Right renal pelvis (tissue), 4 donors: ENCODE measurements at regions not wholly inside any gene's neighbourhood (a gene's known extent, or its start where the extent isn't known, plus 50 kb on each side); places are given as distances from the start of the nearest gene placed in this dataset.
"Not testable (repeated sequence)": the region's sequence is repeated elsewhere in the genome, so short reads cannot be mapped to it uniquely, and the experiment has no call there.

ENCODE experiments used
- DNase-seq, 4 donors: peaks; one replicate each; pipeline ENCODE4 v3.0.0-alpha.2; 2013; ENCODE audit warnings: low read depth in 4 of 4, low spot score in 3 of 4, missing footprints in 1 of 4

- DNase-seq: no peak
Observed at GRCh38 chr20:53873230-53873604, 197.2 kb downstream of the BCAS1 start.

DNA sequence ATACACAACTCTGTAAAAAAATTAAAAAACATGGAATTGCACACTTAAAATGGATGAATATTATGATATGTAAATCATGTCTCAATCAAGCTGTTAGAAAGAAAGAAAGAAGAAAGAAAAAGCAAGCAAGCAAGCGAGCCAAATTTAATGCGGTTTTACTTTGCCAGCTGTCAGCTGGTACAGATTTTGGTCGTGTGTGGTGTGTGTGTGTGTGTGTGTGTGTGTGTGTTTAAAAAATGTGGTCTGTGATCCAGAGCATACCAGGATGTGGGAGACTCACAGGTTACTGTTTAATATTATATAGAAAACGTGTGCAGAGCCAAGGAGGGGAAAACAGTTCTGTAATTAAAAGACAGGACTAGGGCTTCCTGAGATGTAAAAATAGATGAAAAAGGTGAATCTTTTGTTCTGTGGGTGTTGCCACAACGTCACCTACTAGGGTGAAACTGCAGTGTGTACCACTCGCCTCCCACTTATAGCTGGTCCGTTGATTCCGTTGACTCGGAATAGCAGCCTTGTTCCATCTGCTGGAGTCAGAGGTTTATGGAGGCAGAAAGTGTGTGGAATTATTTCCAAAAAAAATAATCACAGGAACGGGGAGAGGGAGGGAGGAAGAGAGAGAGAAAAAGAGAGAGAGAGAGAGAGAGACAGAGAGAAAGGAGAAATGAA lies 197.7 kb downstream of the BCAS1 start:
- DNase-seq: no peak

- DNase-seq: no peak
Observed at GRCh38 chr20:53872081-53872541, 198.3 kb downstream of the BCAS1 start.

- no peak for DNase-seq
Observed at GRCh38 chr20:53871541-53871940, 198.9 kb downstream of the BCAS1 start.

DNA sequence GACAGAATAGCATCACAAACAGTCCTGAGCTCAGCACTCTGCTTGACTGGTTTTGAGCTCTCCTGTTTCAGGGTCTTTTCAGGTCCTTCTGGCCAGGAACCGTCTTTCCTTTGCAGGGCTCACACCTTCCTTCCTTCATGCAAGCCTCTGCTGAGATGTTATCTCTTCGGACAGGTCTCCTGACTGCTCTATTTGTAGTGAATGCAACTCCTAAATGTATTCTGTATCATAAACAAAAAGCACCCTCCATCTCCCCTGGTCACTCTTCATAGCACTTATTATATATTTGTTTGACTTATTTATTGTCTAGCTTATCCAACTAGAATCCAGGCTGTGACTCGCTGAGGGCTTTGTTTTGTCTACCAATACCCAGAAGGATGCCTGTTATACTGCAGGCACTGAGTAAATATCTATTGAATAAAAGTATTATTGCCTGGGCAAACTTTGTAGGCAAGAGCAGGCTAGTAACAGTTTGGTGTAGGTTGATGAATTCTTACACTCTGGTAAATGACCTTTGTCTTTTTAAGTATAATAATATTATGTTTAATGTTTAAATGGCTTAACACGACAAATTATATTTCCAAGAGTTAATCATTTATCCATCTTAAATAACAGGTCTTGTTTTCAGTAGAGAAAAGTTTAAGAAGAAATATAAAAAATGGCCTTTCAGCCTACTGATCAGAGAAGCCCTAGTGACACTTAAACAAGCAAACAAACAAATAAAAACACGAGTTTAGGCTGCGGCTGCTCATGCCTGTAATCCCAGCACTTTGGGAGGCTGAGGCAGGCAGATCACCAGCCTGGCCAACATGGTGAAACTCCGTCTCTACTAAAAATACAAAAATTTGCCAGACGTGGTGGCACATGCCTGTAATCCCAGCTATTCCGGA lies 199.7 kb downstream of the BCAS1 start:
- no peak for DNase-seq

DNA sequence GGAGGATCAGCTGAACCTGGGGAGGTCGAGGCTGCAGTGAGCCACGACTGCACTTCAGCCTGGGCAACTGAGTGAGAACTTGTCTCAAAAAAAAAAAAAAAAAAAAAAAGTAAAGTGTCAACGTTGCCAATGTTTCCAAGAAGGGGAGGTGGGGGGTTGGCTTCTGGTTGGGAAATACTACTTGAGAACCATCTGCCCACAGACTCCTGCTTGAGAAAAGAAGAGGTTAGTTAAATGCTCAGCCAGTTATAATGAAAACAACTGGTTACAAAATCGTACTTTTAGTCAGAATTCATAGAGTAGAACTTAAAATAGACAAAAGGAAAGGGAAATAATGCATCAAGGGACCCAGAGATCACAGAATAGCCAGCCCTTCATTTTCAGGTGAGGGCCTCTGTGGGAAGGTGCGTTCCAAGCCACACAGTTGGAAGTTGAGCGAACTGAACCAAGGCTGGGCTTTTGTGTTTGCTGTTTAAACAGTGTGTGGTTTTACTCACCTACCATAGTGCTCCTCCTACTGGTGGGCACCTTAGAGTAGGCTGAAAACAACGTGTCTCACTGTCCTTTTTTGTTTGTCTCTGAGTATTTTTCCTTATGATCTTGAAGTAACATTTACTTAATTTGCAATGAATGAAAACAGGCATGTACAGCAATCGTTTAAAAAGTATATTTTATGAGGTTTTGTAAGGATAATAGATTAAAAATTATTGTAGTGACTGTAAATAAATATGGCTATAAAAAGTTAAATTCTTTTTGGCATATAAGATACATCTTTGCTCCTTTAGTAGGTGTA lies 200.7 kb downstream of the BCAS1 start:
- no peak for DNase-seq

GRCh38 chr20:53867741-53868351 lies 202.5 kb downstream of the BCAS1 start:
- no peak for DNase-seq

DNA sequence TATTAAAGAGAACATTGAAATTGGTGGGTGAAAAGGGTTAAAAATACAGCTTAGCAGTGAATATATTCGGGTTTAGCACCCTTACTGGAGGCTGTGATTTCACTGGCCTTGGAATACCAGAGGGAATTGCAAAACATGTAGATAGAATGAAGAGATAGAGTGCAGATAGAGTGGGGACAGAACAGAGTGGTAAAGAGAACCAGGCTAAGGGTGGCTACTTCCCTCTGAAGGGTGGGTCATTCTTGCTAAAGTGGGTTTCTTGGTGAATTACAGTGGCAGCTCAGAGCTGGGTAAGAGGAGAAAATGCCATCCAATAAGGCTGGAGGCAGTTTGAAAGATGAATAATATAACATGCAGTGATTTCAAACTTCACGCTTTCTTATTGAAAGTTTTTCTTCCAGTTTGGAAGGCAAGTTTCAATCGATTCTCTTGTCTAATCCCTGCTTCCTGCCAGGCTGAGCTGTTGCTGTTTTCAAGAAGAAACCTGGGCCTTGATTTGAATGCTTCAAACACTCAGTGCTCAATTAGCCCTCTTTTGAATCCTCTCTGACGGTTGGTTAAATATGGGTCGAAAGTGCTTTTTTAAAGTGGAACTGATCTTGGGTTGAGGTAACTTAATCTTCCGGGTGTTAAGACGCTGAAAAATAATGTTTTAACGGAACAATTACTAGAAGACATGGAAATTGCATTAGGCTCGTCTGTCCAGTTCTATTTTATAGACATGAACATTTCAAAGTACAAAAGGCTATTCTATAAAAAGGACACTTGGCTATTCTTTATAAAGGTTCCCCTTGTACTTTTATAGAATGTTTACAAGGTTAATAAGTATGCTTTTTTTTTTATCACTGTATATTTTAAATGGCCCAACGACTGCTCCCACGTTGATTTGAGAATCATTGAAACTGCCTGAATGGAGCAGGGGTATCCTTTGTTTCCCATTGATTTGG lies 203.3 kb downstream of the BCAS1 start:
- DNase-seq: no peak

GRCh38 chr20:53865901-53866793 lies 204.2 kb downstream of the BCAS1 start:
- DNase-seq: no peak

DNA sequence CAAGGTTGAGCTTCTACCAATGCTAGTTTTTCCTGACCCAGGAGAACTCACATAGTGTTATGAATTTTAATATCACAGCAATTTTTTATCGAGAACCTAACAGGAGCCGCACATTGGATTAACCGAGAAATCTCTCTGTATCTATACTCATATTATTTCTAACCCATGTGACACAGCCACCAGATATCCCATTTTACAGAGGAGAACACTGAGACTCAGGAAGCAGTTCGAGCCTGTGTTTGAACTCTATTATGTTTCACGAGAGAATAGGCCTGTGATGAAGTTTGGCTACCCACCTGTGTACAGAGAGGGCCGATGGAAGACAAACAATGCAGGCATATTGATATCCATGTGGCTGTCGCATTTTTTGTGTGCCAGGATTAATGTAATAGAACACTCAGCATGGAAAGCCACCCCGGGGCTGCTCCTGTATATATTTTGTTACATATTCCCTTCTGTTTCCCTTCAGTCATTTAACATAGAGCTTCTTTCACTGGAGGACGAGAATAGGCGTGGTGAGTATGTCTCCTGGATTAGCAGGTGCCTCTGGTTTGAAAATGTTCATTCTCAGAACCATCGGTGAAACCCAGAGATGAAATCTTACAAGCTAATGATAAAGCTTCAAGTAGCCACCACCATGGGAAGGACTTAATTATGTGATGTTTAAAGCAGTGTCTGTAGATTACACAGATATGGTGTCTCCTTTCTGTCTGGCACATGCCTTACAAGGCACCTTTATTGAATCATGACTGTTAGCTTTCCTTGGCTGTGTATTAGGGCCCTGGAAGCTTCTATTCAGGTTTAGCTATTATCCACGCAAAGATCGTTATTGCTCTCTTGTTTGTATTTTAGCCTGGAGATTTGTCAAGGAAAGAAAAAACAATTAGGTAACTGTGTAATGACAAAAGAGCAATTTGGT lies 205.4 kb downstream of the BCAS1 start:
- not testable (repeated sequence) for DNase-seq

DNA sequence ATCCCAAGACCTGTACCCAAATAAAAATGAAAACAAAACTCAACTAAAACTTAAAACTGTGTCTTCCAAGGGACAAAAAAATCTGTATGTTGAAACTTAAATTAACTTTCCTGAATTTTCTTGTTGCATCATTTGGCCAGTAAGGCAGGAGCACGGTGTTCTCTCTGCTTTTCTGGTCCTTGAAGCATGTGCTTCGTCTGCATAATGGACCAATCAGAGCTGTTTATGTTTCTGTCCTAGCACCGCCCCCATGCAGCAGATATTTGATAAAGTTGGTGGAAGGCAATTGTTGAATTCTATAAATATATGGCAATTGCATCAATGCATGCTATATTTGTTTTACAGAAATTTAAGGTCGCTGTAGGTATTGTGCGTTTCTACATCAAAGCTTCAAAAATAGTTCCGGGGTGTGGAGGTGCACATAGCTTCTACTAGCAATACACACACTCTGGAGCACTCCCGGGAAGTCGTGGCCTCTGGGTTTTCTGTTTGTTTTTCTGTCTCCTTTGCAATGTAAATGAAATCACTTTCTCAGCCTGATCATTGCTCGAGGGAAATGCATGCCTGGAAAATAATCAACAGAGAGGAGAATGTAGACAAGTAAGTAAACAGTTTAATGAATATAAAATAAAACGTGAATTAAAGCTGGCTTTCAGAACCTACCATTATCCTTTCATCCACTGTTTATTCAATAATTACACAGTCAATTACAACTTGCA lies 206.3 kb downstream of the BCAS1 start:
- not testable (repeated sequence) for DNase-seq

DNA sequence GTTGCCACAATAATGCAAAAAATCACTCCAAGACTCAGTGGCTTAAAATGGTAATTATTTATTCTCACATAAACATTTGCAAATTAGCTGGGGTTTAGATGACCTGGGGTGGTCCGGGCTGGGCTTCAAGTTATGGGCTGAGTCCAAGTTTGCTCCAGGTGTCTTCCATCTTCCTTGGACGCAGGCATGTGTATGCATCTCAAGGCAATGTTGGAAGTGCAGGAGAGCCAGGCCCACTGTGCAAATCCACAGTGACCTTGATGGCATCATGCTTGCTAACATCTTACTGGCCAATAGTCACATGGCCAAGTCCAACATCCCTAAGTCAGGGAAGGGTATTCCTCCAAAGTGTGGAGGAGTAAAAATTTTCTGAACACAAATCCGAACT lies 206.9 kb downstream of the BCAS1 start:
- not testable (repeated sequence) for DNase-seq

GRCh38 chr20:53863039-53863438 lies 207.4 kb downstream of the BCAS1 start:
- not testable (repeated sequence) for DNase-seq

DNA sequence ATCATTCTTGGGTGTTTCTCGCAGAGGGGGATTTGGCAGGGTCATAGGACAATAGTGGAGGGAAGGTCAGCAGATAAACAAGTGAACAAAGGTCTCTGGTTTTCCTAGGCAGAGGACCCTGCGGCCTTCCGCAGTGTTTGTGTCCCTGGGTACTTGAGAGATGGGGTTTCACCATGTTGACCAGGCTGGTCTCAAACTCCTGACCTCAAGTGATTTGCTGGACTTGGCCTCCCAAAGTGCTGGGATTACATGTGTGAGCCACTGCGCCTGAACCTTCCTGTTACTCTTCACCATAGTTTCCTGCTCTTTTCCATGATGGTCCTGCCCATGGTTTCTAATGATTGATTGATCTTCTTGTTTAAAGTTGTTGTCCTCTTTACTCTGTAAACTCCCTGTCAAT lies 207.9 kb downstream of the BCAS1 start:
- DNase-seq: not testable (repeated sequence)

DNA sequence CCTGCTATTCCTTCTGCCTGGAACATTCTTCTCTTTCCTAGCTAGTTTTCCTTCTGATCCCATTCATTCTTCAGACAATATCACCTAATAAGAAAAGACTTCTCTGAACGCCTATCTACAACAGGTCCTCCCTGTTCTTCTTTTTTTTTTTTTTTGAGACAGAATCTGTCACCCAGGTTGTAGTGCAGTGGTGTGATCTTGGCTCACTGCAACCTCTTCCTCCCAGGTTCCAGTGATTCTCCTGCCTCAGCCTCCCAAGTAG lies 208.3 kb downstream of the BCAS1 start:
- not testable (repeated sequence) for DNase-seq

DNA sequence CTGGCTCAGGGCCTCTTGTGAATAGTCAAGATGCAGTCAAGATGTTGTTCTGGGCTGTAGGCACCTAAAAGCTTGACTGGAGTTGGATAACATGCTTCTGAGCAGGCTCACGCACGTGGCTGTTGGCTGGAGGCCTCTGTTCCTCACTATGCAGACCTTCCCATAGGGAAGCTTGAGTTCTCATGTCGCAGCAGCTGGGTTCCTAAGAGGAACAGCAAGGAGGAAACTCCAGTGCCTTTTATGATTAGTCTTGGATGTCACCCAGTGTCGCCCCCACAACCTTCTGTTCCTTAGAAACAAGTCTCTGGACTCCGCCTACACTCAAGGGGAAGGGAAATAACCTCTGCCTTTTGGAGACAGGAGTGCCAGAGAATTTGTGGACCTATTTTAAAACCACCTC lies 210.7 kb downstream of the BCAS1 start:
- no peak for DNase-seq

- not testable (repeated sequence) for DNase-seq
Observed at GRCh38 chr20:53859009-53859408, 211.4 kb downstream of the BCAS1 start.
